Mucosa of descending colon (tissue), 3 donors: ENCODE measurements at regions not wholly inside any gene's neighbourhood (a gene's known extent, or its start where the extent isn't known, plus 50 kb on each side); places are given as distances from the start of the nearest gene placed in this dataset.

ENCODE experiments used
- ATAC-seq: fragments of 200-7000 bp; cut with Tn5 transposase; one replicate; pipeline ENCODE4 v1.9.1; 2020; ENCODE audit warnings: mild to moderate bottlenecking, moderate library complexity
- DNase-seq, 3 donors: peaks; one replicate each; pipeline ENCODE4 v3.0.0-alpha.2; 2020
- H3K36me3 ChIP-seq: fragments of 200-600 bp; one replicate; pipeline ENCODE4 v1.8.0; 2021; ENCODE audit warnings: low read depth, mild to moderate bottlenecking
- H3K4me1 ChIP-seq: fragments of 200-600 bp; one replicate; pipeline ENCODE4 v1.8.0; 2021; ENCODE audit warnings: low read depth, mild to moderate bottlenecking
- H3K4me3 ChIP-seq: fragments of 200-600 bp; one replicate; pipeline ENCODE4 v1.8.0; 2021; ENCODE audit warnings: mild to moderate bottlenecking
- H3K9me3 ChIP-seq: fragments of 200-600 bp; one replicate; pipeline ENCODE4 v1.8.0; 2021; ENCODE audit warnings: mild to moderate bottlenecking
- CTCF ChIP-seq: fragments of 200-600 bp; IDR thresholded peaks from one replicate; pipeline ENCODE4 v1.8.0; 2022; ENCODE audit warnings: antibody characterized with exemption, mild to moderate bottlenecking
- intact Hi-C, 2 donors: fragments of 100-400 bp; cut with DNase I in 1 of 2; cut with micrococcal nuclease in 1 of 2; formaldehyde crosslinking; loops; one replicate each; pipeline versions ENCODE4 v1.11.0 to v1.11.1; 2022; cut with DNase I, micrococcal nuclease
- donor health status: DM: no; HTN: no; CAD: no; lungs with moderate emphysema.
- donor health status: DM: no; HTN: no; CAD: no.
- donor health status: DM: no; HTN: yes; CAD: no.

- Histone ChIP-seq H3K36me3 (no peaks in the 10 kb centered on the region), H3K4me3 (no peak overlapping the region), H3K9me3 (no peaks in the 10 kb centered on the region), H3K4me1 (no peaks in the 10 kb centered on the region)
- no peak for ATAC-seq
- no peak for TF ChIP-seq CTCF
- intact Hi-C loops: loop anchor here (10.0 kb wide), 2 partner anchors 1194 to 1344 kb away; partner anchors contain the start of gene TBL1XR1 (in 1 of the 2)
- DNase-seq: no peak
Observed at GRCh38 chr3:178388473-178388872, 147.8 kb upstream of the KCNMB2 start.

- intact Hi-C loops: loop anchor here (10.0 kb wide), 2 partner anchors 1194 to 1344 kb away; partner anchors contain the start of gene TBL1XR1 (in 1 of the 2)
- no peak for DNase-seq
Observed at GRCh38 chr3:178389258-178389657, 147.0 kb upstream of the KCNMB2 start.

GRCh38 chr3:178392511-178392926 is 143.7 kb upstream of the KCNMB2 start:
- TF ChIP-seq CTCF: no peak
- intact Hi-C loops: no loop called here
- H3K9me3 ChIP-seq: no peaks in the 10 kb centered on the region
- DNase-seq: no peak
- H3K4me3 ChIP-seq: no peak overlapping the region
- H3K36me3 ChIP-seq: no peaks in the 10 kb centered on the region
- no peaks in the 10 kb centered on the region for H3K4me1 ChIP-seq
- ATAC-seq: no peak

More at GRCh38 chr3:178389258-178389657, 147.0 kb upstream of the KCNMB2 start:
- Histone ChIP-seq H3K36me3 (no peaks in the 10 kb centered on the region), H3K4me1 (no peaks in the 10 kb centered on the region), H3K4me3 (no peak overlapping the region), H3K9me3 (no peaks in the 10 kb centered on the region)
- no peak for ATAC-seq
- TF ChIP-seq CTCF: no peak

GRCh38 chr3:178393146-178393545 is 143.1 kb upstream of the KCNMB2 start:
- no peaks in the 10 kb centered on the region for H3K9me3 ChIP-seq
- no peak for TF ChIP-seq CTCF
- no peak overlapping the region for H3K4me3 ChIP-seq
- DNase-seq: no peak
- ATAC-seq: no peak
- H3K4me1 ChIP-seq: no peaks in the 10 kb centered on the region
- no peaks in the 10 kb centered on the region for H3K36me3 ChIP-seq
- intact Hi-C loops: no loop called here

- no peaks in the 10 kb centered on the region for H3K9me3 ChIP-seq
- H3K4me3 ChIP-seq: no peak overlapping the region
- H3K4me1 ChIP-seq: no peaks in the 10 kb centered on the region
- TF ChIP-seq CTCF: no peak
- no peak for DNase-seq
- H3K36me3 ChIP-seq: no peaks in the 10 kb centered on the region
- ATAC-seq: no peak
- intact Hi-C loops: no loop called here
Observed at GRCh38 chr3:178393824-178394223, 142.4 kb upstream of the KCNMB2 start.

- no peaks in the 10 kb centered on the region for H3K9me3 ChIP-seq
- intact Hi-C loops: no loop called here
- ATAC-seq: no peak
Observed at GRCh38 chr3:178396318-178396717, 139.9 kb upstream of the KCNMB2 start.

More at GRCh38 chr3:178396318-178396717, 139.9 kb upstream of the KCNMB2 start:
- H3K4me3 ChIP-seq: no peak overlapping the region
- no peaks in the 10 kb centered on the region for H3K4me1 ChIP-seq
- no peaks in the 10 kb centered on the region for H3K36me3 ChIP-seq
- TF ChIP-seq CTCF: no peak
- DNase-seq: no peak
